Natural killer cell treated with Interleukin-12 subunit alpha and Interleukin-12 subunit beta and Interleukin-15 and Interleukin-18, amount 100 ng/mL, for 72 hours (primary cell): ENCODE measurements at regions not wholly inside any gene's neighbourhood (a gene's known extent, or its start where the extent isn't known, plus 50 kb on each side); places are given as distances from the start of the nearest gene placed in this dataset.

ENCODE experiments used
- ATAC-seq, 2 donors: fragments of 150-1000 bp; cut with Tn5 transposase in 1 of 2; sonication (Bioruptor Pico), chemical (Tn5 transposase) in 1 of 2; 2 replicates each; pipeline ENCODE4 v1.10.0; 2021
- DNase-seq: peaks from one replicate; pipeline ENCODE4 v3.0.0; 2022; ENCODE audit warnings: low spot score
- H3K27ac Mint-ChIP-seq, 2 donors: 1 replicate in 1 of 2; 2 replicates in 1 of 2; pipeline ENCODE4 v1.8.0; 2022; ENCODE audit warnings: mixed read lengths in 2 of 2, mild to moderate bottlenecking in 1 of 2, moderate library complexity in 1 of 2
- H3K27me3 Mint-ChIP-seq, 2 donors: 1 replicate in 1 of 2; 2 replicates in 1 of 2; pipeline ENCODE4 v1.8.0; 2022; ENCODE audit warnings: mixed read lengths in 2 of 2
- H3K36me3 Mint-ChIP-seq: one replicate; pipeline ENCODE4 v1.8.0; 2022; ENCODE audit warnings: mixed read lengths
- H3K4me1 Mint-ChIP-seq, 2 donors: 1 replicate in 1 of 2; 2 replicates in 1 of 2; pipeline ENCODE4 v1.8.0; 2022; ENCODE audit warnings: low read depth in 2 of 2, mixed read lengths in 2 of 2, mild to moderate bottlenecking in 1 of 2
- H3K4me3 Mint-ChIP-seq: one replicate; pipeline ENCODE4 v1.8.0; 2022; ENCODE audit warnings: mixed read lengths
- H3K9me3 Mint-ChIP-seq: 2 replicates; pipeline ENCODE4 v1.8.0; 2022; ENCODE audit warnings: mixed read lengths

DNA sequence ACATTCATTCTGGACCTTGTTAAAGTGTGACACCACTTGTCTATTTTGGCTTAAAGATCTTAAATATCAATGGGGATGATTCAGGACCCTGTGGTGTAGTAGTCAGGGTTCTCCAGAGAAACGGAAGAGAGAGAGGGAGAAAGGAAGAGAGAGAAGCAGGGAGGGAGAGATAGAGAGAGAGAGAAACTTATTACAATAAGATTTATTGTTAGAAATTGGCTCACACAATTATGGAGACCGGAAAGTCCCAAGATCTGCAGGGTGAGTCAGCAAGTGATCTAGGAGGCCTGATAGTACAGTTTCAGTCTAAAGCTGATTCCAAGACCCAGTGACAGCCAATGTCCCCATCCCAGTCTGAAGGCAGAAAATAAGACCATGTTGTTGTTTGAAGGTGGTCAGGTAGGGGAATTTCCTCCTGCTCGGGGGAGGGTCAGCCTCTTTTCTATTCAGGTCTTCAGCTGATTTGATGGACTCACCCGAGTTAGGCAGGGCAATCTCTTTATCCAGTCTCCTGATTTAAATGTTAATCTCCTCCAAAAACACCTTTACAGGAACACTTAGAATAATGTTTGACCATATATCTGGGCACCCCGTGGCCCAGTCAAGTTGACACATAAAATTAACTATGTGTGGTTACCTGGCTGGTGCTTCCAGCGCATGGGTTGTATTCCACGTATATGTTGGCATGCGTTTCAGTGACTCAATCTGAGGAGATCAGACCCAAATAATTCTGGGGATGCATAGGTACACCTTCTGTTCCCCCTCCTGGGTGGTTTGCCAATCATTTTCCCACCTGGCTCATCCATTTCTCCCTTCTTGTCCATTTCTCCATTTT is 1350.5 kb downstream of the TBC1D22A start:
- ATAC-seq (peak in 1 of 2 donors; percentile 44), DNase-seq (no peak)
- H3K4me1 Mint-ChIP-seq: peaks cover 7 to 11% of the 10 kb centered on the region in 2 donors
- H3K36me3 Mint-ChIP-seq: peaks cover 15% of the 10 kb centered on the region
- no peak overlapping the region for H3K27ac Mint-ChIP-seq
- peaks cover 4% of the 10 kb centered on the region for H3K9me3 Mint-ChIP-seq
- H3K4me3 Mint-ChIP-seq: no peak overlapping the region
- peaks cover 6 to 23% of the 10 kb centered on the region in 2 donors for H3K27me3 Mint-ChIP-seq

DNA sequence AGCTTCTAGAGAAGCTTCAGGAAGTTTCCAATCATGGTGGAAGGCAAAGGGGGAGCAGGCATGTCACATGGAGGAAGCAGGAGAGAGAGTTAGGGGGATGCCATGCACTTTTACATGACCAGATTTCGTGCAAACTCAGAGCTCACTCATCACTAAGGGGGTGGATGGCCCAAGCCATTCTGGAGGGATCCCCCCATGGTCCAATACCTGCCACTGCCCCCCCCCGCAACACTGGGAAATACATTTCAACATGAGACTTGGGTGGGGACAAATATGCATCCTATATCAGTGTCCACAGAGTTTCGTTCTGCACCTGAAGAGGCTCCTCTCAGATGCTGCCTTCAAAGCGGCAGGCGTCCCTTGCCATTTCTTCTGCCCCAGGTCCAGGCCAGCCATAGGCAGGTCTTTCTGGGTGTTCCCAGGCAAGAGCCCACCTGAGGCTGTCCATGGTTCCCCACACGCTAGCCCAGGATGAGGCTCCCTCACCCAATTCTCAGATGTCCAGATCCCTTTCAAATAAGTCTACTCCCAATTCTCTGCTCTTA is 1344.3 kb downstream of the TBC1D22A start:
- ATAC-seq: no peak
- Mint-ChIP-seq H3K36me3 (peaks cover 10% of the 10 kb centered on the region), H3K4me3 (no peak overlapping the region), H3K9me3 (peaks cover 4% of the 10 kb centered on the region), H3K27me3 (peaks cover 6 to 19% of the 10 kb centered on the region in 2 donors), H3K27ac (no peak overlapping the region), H3K4me1 (peaks cover under 1 to 3% of the 10 kb centered on the region in 2 donors)
- no peak for DNase-seq

DNA sequence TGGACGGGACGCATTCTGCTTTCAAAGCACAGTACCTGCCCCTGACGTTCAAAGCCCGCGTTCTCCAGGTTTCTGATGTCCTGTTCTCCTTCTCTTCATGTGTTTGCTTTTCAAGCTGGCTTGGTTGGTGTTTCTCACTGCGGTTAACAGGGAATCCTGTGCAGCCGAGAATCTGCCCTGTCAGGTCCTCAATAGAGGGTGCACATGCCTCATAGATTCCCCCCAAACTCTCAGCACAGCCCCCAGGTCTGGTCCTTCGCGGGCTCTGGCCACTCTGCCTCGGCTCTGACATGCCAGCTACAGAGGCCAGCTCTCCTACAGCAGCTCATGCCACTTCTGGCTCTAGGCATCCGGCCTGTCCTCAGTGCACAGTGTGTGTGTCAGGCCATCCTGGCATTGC is 1343.8 kb downstream of the TBC1D22A start:
- H3K36me3 Mint-ChIP-seq: peaks cover 10% of the 10 kb centered on the region
- peaks cover 4% of the 10 kb centered on the region for H3K9me3 Mint-ChIP-seq
- H3K4me1 Mint-ChIP-seq: peaks cover 3 to 7% of the 10 kb centered on the region in 2 donors
- H3K4me3 Mint-ChIP-seq: no peak overlapping the region
- no peak overlapping the region for H3K27ac Mint-ChIP-seq
- H3K27me3 Mint-ChIP-seq: peaks cover 6 to 19% of the 10 kb centered on the region in 2 donors
- DNase-seq (no peak), ATAC-seq (no peak)

DNA sequence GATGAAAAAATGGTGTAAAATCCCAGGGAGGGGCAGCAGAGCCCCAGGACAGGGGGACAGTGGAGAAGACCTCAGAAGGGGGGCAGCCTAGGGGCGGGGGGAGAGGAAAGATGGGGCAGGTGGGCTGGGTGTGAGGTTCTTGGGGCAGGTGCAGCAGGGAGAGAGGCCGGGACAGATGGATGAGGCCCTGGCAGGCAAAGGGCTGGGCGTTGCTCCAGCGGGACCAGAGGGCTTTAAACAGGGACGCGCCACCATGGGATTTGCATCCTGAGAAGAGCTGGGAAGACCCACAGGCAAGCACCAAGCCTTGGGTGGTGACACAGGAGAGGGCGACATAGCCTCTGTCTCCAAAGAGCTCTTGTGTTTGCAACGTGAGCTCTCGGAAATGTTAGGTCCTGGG is 1342.8 kb downstream of the TBC1D22A start:
- Mint-ChIP-seq H3K27ac (no peak overlapping the region), H3K9me3 (peaks cover 4% of the 10 kb centered on the region), H3K4me3 (no peak overlapping the region), H3K36me3 (peaks cover 10% of the 10 kb centered on the region), H3K4me1 (peaks cover 11 to 15% of the 10 kb centered on the region in 2 donors), H3K27me3 (peaks cover 6 to 22% of the 10 kb centered on the region in 2 donors)
- ATAC-seq (no peak), DNase-seq (no peak)

DNA sequence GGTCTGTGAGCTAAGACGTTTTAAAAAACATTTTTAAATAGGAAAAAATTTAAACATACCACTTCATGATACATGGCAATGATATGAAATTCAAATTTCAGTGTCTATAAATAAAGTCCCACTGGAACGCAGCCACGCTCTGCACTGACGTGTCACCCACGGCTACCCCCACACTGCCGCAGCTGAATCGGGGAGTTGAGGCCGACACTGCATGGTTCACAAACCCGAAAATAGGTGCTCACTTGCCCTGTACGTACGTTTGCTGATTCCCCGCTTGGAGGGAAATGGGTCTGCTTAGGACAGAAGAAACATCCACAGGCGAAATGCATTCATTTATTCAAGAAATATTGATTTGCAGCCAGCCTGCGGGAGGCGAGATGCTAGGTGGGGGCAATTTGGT is 1342.3 kb downstream of the TBC1D22A start:
- ATAC-seq (no peak), DNase-seq (no peak)
- Mint-ChIP-seq H3K36me3 (peaks cover 10% of the 10 kb centered on the region), H3K9me3 (peaks cover 4% of the 10 kb centered on the region), H3K27me3 (peaks cover 6 to 22% of the 10 kb centered on the region in 2 donors), H3K27ac (no peak overlapping the region), H3K4me3 (no peak overlapping the region), H3K4me1 (peaks cover 16 to 20% of the 10 kb centered on the region in 2 donors)

DNA sequence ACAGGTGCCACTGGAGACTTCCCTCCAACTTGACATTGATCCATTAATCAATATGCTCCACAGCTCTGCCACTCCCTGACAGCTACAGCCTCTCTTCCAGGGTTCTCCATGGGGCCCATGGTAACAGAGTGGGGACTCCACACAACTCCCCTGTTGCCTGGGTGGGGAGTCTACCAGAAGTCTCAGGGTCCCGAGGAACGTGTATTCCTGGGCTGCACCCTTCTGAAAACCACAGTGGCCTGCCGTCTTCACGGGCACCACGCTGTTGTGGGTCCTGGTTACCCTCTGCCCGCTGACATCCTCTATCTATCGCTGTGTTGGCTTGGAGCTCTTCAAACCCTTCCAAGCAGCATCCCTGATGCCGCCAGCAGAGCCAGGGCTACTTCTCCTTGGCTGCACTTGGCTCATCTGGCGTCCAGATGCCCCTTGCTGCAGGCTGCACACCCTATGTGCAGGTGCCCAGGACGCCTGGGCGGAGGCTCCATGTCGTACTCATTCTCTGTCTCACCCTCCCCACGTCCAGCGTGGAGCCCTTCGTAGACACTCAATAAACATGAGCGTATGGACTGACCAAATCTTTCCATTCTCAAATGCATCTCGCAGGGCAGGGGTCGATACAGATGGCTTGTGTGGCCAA is 1341.8 kb downstream of the TBC1D22A start:
- Mint-ChIP-seq H3K27ac (no peak overlapping the region), H3K9me3 (peaks cover 4% of the 10 kb centered on the region), H3K4me1 (peaks cover 16 to 25% of the 10 kb centered on the region in 2 donors), H3K27me3 (peaks cover 6 to 22% of the 10 kb centered on the region in 2 donors), H3K4me3 (no peak overlapping the region), H3K36me3 (peaks cover 10% of the 10 kb centered on the region)
- no peak for ATAC-seq
- no peak for DNase-seq

DNA sequence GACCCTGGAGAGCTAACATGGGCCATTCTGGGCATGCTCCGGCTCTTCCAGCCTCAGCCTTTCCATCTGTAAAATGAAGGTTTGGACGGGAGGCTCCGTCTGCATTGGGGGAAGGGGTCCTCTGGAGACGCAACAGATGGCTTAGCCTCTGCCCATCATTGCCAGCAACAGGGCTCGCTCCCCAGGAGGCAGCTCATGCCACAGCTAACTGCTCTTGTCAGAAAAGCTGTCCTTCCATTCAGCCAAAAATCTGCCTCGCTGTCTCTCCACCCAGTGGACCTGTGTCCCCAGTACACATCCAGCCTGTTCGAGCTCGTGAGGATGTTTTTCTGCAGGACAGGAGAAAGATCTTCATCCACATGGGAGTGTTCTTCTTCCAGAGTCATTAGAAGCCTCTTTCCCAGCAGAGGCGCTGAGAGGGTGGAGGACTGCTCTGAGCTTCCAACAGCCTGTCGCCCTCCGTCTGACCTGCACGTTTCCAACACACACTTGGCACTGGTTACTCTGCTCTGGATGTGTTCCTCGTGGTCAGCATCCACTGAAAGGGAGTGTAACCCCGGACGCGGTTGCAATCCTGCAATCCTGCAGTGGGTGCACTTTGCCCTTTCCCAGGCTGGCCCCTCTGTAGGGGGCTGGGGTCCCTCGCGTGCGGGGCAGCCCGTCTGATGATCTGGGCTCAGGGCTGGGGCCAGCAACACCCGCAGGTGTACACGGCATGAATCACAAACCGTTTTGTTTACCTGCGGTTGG is 1340.9 kb downstream of the TBC1D22A start:
- no peak for ATAC-seq
- no peak overlapping the region for H3K27ac Mint-ChIP-seq
- no peaks in the 10 kb centered on the region for H3K9me3 Mint-ChIP-seq
- peaks cover 24 to 35% of the 10 kb centered on the region in 2 donors for H3K4me1 Mint-ChIP-seq
- peaks cover 6 to 18% of the 10 kb centered on the region in 2 donors for H3K27me3 Mint-ChIP-seq
- no peak overlapping the region for H3K4me3 Mint-ChIP-seq
- DNase-seq: no peak
- H3K36me3 Mint-ChIP-seq: peaks cover 2% of the 10 kb centered on the region

DNA sequence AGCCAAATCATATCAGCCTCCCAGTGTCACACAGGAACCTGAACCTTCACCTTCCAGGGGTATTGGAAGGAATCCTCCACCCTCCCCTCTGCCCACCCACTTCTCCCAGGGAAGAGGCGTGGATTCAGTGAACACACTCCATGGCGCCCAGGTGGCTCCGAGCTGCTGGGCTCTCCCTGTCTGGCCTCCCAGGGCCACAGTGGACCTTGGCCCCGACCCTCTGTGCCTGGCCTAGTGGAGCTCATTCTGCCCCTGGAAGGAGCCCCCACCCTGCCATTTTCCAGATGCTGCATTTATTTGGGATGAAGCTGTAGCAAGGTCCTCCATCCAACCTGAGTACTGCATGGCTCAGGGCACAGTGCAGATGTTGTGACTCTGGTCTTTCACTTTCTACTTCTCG is 1340.1 kb downstream of the TBC1D22A start:
- no peak overlapping the region for H3K4me3 Mint-ChIP-seq
- H3K27me3 Mint-ChIP-seq: peaks cover 6 to 18% of the 10 kb centered on the region in 2 donors
- H3K4me1 Mint-ChIP-seq: peaks cover 30 to 42% of the 10 kb centered on the region in 2 donors
- no peak overlapping the region for H3K27ac Mint-ChIP-seq
- H3K9me3 Mint-ChIP-seq: no peaks in the 10 kb centered on the region
- DNase-seq: no peak
- H3K36me3 Mint-ChIP-seq: no peaks in the 10 kb centered on the region
- no peak for ATAC-seq

DNA sequence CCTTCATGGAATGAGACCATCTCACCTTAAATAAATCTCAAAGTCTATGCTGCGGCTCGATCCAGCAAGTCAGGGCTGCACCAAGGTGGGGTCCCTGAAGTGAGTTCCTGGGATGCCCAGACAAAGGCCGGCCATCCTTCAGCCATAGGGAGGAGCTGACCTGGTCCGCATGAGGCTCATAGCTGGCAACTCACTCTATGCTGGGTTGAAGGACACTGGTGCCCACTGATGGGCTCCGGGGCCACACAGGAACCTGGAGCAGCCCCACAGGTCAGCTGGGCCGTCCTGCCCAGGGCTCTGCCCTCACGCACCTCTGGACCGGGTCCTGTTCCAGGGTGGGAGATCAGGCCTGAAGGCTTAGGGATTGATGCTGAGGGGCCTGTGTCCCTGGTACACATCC is 1339.3 kb downstream of the TBC1D22A start:
- peaks cover 6 to 15% of the 10 kb centered on the region in 2 donors for H3K27me3 Mint-ChIP-seq
- H3K4me1 Mint-ChIP-seq: peaks cover 33 to 51% of the 10 kb centered on the region in 2 donors
- H3K9me3 Mint-ChIP-seq: no peaks in the 10 kb centered on the region
- ATAC-seq (no peak), DNase-seq (no peak)
- no peak overlapping the region for H3K27ac Mint-ChIP-seq
- no peak overlapping the region for H3K4me3 Mint-ChIP-seq
- no peaks in the 10 kb centered on the region for H3K36me3 Mint-ChIP-seq

DNA sequence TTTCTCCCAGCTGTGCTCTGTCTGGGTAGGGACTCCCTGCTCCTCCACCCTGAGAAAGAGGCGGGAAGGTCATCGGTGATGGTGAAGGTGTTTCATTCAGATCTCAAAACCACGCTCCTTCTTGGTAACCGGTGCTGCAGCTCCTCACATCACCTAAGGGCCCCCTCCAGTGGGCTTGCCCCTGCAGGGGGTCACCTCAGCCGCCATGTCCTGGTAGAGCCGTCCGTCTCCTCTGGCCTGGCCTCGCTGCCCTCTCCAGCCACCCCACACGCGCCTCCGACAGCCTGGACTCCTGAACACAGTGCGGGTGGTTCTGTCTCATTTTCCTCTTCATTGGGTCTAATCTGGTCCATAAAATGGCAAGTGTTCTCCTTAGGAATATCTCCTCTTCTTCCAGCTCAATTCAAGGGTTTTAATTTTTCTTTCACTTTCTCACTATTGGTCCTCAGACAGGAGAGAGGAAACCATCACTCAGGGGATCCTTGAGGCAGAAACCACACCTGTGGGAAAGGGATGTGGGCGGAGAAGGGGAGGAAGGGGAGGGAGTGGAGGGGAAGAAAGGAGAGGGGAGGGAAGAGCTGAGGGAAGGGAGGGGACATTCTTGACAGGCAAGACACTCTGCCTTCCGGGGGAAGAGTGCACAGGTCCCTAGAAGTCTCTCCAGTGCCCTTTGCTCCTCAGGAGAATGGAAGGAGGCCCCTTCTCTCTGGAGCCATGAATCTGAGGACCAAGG is 1338.4 kb downstream of the TBC1D22A start:
- no peak overlapping the region for H3K27ac Mint-ChIP-seq
- H3K4me1 Mint-ChIP-seq: peaks cover 33 to 52% of the 10 kb centered on the region in 2 donors
- no peak for ATAC-seq

DNA sequence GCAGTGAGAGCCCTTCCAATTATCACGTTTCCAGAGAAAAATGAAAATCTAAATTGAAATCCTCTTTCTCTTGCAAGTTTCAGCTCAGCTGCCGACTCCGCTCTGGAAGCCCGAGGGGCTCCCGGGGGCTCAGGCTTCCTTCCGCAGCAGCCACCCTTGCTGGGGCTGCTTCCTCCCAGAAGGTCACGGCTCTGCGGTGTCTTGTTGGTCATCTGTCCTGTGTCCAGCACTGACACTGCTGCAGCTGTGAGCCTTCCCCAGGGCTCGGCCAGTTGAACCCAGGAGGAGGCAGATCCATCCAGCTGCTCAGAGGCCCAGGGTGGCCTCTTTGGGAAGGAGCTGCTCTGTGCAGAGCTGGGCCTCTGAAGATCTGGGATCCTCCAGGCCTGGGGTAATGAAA is 1337.2 kb downstream of the TBC1D22A start:
- DNase-seq: no peak
- H3K9me3 Mint-ChIP-seq: no peaks in the 10 kb centered on the region
- H3K4me3 Mint-ChIP-seq: no peak overlapping the region
- H3K36me3 Mint-ChIP-seq: no peaks in the 10 kb centered on the region
- ATAC-seq: no peak
- H3K4me1 Mint-ChIP-seq: peaks cover 39 to 52% of the 10 kb centered on the region in 2 donors
- H3K27me3 Mint-ChIP-seq: peaks cover 6 to 21% of the 10 kb centered on the region in 2 donors
- peak overlapping the region in 1 of 2 donors; percentile 79 for H3K27ac Mint-ChIP-seq

More for the DNA sequence above, 1338.4 kb downstream of the TBC1D22A start:
- peak overlapping the region; percentile 52 for H3K4me3 Mint-ChIP-seq
- H3K27me3 Mint-ChIP-seq: peaks cover 6 to 15% of the 10 kb centered on the region in 2 donors
- DNase-seq: no peak
- no peaks in the 10 kb centered on the region for H3K36me3 Mint-ChIP-seq
- no peaks in the 10 kb centered on the region for H3K9me3 Mint-ChIP-seq

DNA sequence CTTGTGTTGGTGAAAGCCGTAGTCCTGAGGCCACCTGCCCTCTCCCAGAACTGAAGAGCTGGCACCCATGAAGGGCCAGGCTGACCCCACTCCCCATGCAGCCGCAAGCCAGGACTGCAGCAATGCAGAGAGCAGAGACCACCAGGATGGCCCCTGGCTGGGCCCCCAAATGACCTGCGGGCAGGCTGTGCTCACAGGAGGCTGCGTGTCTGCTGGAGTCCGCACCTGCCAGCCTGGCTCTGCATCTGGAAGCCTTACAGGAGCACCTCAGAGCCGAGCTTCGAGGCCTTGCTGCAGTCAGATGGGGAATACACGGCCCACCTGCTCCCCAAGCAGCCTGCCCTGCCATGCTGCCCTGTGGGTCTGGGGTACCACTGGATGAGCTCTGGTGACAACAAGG is 1336.8 kb downstream of the TBC1D22A start:
- H3K27me3 Mint-ChIP-seq: peaks cover 5 to 19% of the 10 kb centered on the region in 2 donors
- no peak for ATAC-seq
- H3K36me3 Mint-ChIP-seq: no peaks in the 10 kb centered on the region
- no peak for DNase-seq
- H3K27ac Mint-ChIP-seq: peak overlapping the region; percentile 79 to 89
- H3K4me3 Mint-ChIP-seq: peak overlapping the region; percentile 72
- H3K4me1 Mint-ChIP-seq: peaks cover 39 to 52% of the 10 kb centered on the region in 2 donors
- no peaks in the 10 kb centered on the region for H3K9me3 Mint-ChIP-seq

DNA sequence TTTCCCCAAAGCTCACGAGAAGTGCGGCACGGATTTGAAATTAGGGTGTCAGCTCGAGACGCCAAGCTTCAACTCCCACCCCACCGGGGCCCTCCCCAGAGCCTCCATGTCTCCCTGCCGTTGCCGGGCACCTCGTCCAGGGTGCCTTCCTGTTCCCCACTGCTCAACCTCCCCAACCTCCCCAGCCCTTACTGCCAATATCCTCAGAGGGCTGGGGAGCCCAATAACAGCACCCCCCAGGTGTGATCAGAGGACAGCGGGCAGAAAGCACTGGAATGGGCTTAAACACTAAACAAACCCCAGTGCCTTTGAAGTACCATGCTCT is 1336.4 kb downstream of the TBC1D22A start:
- ATAC-seq: no peak
- H3K36me3 Mint-ChIP-seq: no peaks in the 10 kb centered on the region
- H3K4me1 Mint-ChIP-seq: peaks cover 39 to 52% of the 10 kb centered on the region in 2 donors
- peaks cover 5 to 15% of the 10 kb centered on the region in 2 donors for H3K27me3 Mint-ChIP-seq
- DNase-seq: no peak
- no peaks in the 10 kb centered on the region for H3K9me3 Mint-ChIP-seq
- H3K4me3 Mint-ChIP-seq: peak overlapping the region; percentile 72
- H3K27ac Mint-ChIP-seq: peak overlapping the region; percentile 79 to 89
